CD8-positive, alpha-beta memory T cell (primary cell): ENCODE measurements at regions not wholly inside any gene's neighbourhood (a gene's known extent, or its start where the extent isn't known, plus 50 kb on each side); places are given as distances from the start of the nearest gene placed in this dataset.

ENCODE experiments used
- CTCF ChIA-PET: fragments of 350-600 bp; sonication (Branson Sonifier 250); formaldehyde crosslinking; loops from one replicate; lab custom pipeline; 2021; ENCODE audit warnings: antibody characterized with exemption; lab: Charles Lee
- POLR2A ChIA-PET: fragments of 350-600 bp; sonication (Branson Sonifier 250); formaldehyde crosslinking; loops from one replicate; lab custom pipeline; 2021; ENCODE audit warnings: antibody characterized with exemption; lab: Charles Lee
- DNase-seq, 5 donors: peaks; one replicate each; pipeline versions ENCODE4 v3.0.0 to v3.0.0-alpha.2; 2020 to 2022; ENCODE audit warnings: mixed read lengths in 1 of 5
- H3K27ac ChIP-seq: one replicate; pipeline ENCODE4 v1.7.0; 2013; ENCODE audit warnings: low read depth, mild to moderate bottlenecking, low read length, moderate library complexity
- H3K27me3 ChIP-seq: 2 replicates; pipeline ENCODE4 v1.7.0; 2013; ENCODE audit warnings: low read length, mild to moderate bottlenecking; ENCODE audit not compliant: insufficient read depth, poor library complexity, severe bottlenecking
- H3K36me3 ChIP-seq: 2 replicates; pipeline ENCODE4 v1.7.0; 2013; ENCODE audit warnings: mild to moderate bottlenecking, low read length, moderate library complexity; ENCODE audit not compliant: insufficient read depth
- H3K4me1 ChIP-seq: 2 replicates; pipeline ENCODE4 v1.7.0; 2013; ENCODE audit warnings: mild to moderate bottlenecking, low read length, moderate library complexity; ENCODE audit not compliant: insufficient read depth
- H3K4me3 ChIP-seq: 2 replicates; pipeline ENCODE4 v1.7.0; 2013; ENCODE audit warnings: mild to moderate bottlenecking, low read length
- H3K9me3 ChIP-seq: 2 replicates; pipeline ENCODE4 v1.7.0; 2013; ENCODE audit warnings: mild to moderate bottlenecking, low read length
- H3K27ac Mint-ChIP-seq, 8 donors: one replicate each; pipeline ENCODE4 v1.8.0; 2020 to 2021; ENCODE audit warnings: mixed read lengths in 8 of 8, mild to moderate bottlenecking in 6 of 8, inconsistent platforms in 3 of 8, moderate library complexity in 3 of 8
- H3K27me3 Mint-ChIP-seq, 2 donors: one replicate each; pipeline ENCODE4 v1.8.0; 2020 to 2021; ENCODE audit warnings: mixed read lengths in 2 of 2, mild to moderate bottlenecking in 1 of 2, moderate library complexity in 1 of 2
- H3K36me3 Mint-ChIP-seq, 3 donors: one replicate each; pipeline ENCODE4 v1.8.0; 2020 to 2021; ENCODE audit warnings: mixed read lengths in 3 of 3, inconsistent platforms in 1 of 3, mild to moderate bottlenecking in 1 of 3
- H3K4me1 Mint-ChIP-seq, 3 donors: one replicate each; pipeline ENCODE4 v1.8.0; 2020 to 2021; ENCODE audit warnings: mixed read lengths in 3 of 3, inconsistent platforms in 1 of 3, mild to moderate bottlenecking in 1 of 3
- H3K4me3 Mint-ChIP-seq, 7 donors: one replicate each; pipeline ENCODE4 v1.8.0; 2020 to 2021; ENCODE audit warnings: mixed read lengths in 7 of 7, mild to moderate bottlenecking in 6 of 7, moderate library complexity in 4 of 7, inconsistent platforms in 2 of 7
- H3K9me3 Mint-ChIP-seq, 5 donors: one replicate each; pipeline ENCODE4 v1.8.0; 2020 to 2022; ENCODE audit warnings: mixed read lengths in 5 of 5, mild to moderate bottlenecking in 3 of 5, moderate library complexity in 2 of 5, inconsistent platforms in 1 of 5

GRCh38 chr9:28735738-28736342, 1162.6 kb upstream of the C9orf72 start:
- Mint-ChIP-seq H3K36me3 (no peaks in the 10 kb centered on the region), H3K27me3 (no peaks in the 10 kb centered on the region)
- no peak overlapping the region for H3K27ac ChIP-seq

DNA sequence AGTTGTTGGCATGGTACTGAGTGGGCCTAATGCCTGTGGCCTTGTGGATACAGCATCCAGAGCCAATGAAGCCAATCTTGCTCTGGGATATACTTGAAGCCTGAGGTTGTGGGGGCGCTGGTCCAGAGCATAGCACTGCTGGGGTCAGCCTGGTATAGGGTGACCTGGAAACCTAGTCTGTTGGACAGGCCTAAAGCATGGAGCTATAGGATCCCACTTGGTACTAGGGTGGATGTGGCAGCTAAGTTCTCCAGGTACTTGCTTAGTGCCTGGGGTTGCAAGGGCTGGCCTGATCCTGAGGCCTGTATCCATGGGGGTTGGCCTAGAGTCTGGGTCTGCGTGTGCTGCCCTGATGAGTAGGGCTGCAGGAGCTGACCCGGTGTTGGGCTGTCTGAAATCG, 1168.2 kb upstream of the C9orf72 start:
- Histone ChIP-seq H3K4me1 (no peaks in the 10 kb centered on the region), H3K27ac (no peak overlapping the region), H3K36me3 (no peaks in the 10 kb centered on the region), H3K4me3 (no peak overlapping the region), H3K9me3 (no peaks in the 10 kb centered on the region), H3K27me3 (no peaks in the 10 kb centered on the region)
- Mint-ChIP-seq H3K4me1 (no peaks in the 10 kb centered on the region), H3K36me3 (no peaks in the 10 kb centered on the region), H3K27ac (no peak overlapping the region), H3K4me3 (no peak overlapping the region), H3K9me3 (peaks cover 13 to 38% (median 18%) of the 10 kb centered on the region in 5 donors), H3K27me3 (no peaks in the 10 kb centered on the region)
- no peak for DNase-seq
- CTCF ChIA-PET = no interaction called here
- POLR2A ChIA-PET = no interaction called here

More at GRCh38 chr9:28735738-28736342, 1162.6 kb upstream of the C9orf72 start:
- ChIA-PET POLR2A (no interaction called here), CTCF (no interaction called here)
- DNase-seq = no peak
- H3K4me1 Mint-ChIP-seq = no peaks in the 10 kb centered on the region
- Histone ChIP-seq H3K9me3 (no peaks in the 10 kb centered on the region), H3K4me3 (no peak overlapping the region), H3K36me3 (no peaks in the 10 kb centered on the region), H3K27me3 (no peaks in the 10 kb centered on the region), H3K4me1 (no peaks in the 10 kb centered on the region)
- peaks cover 0 to 19% (median 3%) of the 10 kb centered on the region in 5 donors for H3K9me3 Mint-ChIP-seq
- no peak overlapping the region for H3K27ac Mint-ChIP-seq
- H3K4me3 Mint-ChIP-seq = no peak overlapping the region

DNA sequence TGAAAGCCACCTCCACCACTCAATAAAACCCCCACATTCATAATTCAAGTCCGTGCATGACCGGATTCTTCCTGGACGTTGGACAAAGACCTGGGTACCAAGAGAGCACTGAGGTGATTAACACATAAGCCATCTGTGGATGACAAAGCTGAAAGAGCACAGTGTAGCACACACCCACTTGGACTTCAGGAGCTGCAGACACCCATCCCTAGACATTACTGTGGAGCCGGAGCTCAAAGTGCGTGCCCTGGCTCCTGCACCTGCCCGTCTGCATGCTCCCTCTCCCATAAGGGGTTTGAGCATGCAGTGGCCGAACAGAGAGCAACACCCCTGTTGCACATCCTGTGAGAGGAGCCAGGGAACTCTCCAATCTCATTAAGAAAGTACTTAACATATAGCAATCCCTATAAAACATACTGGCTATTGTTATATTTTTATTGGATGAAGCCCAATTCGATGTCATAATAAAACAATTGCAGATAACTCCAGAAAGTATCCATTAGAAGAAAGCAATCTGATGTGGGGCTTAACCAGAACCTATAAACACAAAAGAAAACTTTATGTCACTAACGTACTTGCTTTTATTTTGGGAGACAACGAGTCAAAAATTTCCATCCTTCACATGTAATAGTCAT, 1174.2 kb upstream of the C9orf72 start:
- H3K9me3 Mint-ChIP-seq = peaks cover 13 to 30% (median 22%) of the 10 kb centered on the region in 5 donors
- no peaks in the 10 kb centered on the region for H3K27me3 Mint-ChIP-seq
- Histone ChIP-seq H3K9me3 (no peaks in the 10 kb centered on the region), H3K36me3 (no peaks in the 10 kb centered on the region), H3K27ac (no peak overlapping the region), H3K27me3 (no peaks in the 10 kb centered on the region), H3K4me3 (no peak overlapping the region), H3K4me1 (no peaks in the 10 kb centered on the region)
- POLR2A ChIA-PET = no interaction called here
- no peaks in the 10 kb centered on the region for H3K36me3 Mint-ChIP-seq
- no peak overlapping the region for H3K27ac Mint-ChIP-seq
- H3K4me3 Mint-ChIP-seq = no peak overlapping the region
- no peaks in the 10 kb centered on the region for H3K4me1 Mint-ChIP-seq
- DNase-seq = no peak
- CTCF ChIA-PET = no interaction called here

GRCh38 chr9:28750136-28750535, 1176.9 kb upstream of the C9orf72 start:
- Histone ChIP-seq H3K4me3 (no peak overlapping the region), H3K4me1 (no peaks in the 10 kb centered on the region), H3K9me3 (no peaks in the 10 kb centered on the region), H3K36me3 (no peaks in the 10 kb centered on the region), H3K27me3 (no peaks in the 10 kb centered on the region), H3K27ac (no peak overlapping the region)
- Mint-ChIP-seq H3K27ac (no peak overlapping the region), H3K27me3 (no peaks in the 10 kb centered on the region), H3K36me3 (no peaks in the 10 kb centered on the region), H3K4me3 (no peak overlapping the region), H3K4me1 (no peaks in the 10 kb centered on the region), H3K9me3 (peaks cover 2 to 17% (median 8%) of the 10 kb centered on the region in 5 donors)
- ChIA-PET POLR2A (no interaction called here), CTCF (no interaction called here)
- DNase-seq = no peak

- H3K27ac Mint-ChIP-seq = no peak overlapping the region
- H3K27ac ChIP-seq = no peak overlapping the region
- no peak overlapping the region for H3K4me3 ChIP-seq
- H3K36me3 ChIP-seq = no peaks in the 10 kb centered on the region
- H3K27me3 Mint-ChIP-seq = no peaks in the 10 kb centered on the region
- H3K9me3 ChIP-seq = no peaks in the 10 kb centered on the region
- ChIA-PET CTCF (no interaction called here), POLR2A (no interaction called here)
- H3K4me1 ChIP-seq = no peaks in the 10 kb centered on the region
- H3K4me1 Mint-ChIP-seq = no peaks in the 10 kb centered on the region
- H3K36me3 Mint-ChIP-seq = no peaks in the 10 kb centered on the region
- no peak overlapping the region for H3K4me3 Mint-ChIP-seq
- DNase-seq = no peak
- H3K27me3 ChIP-seq = no peaks in the 10 kb centered on the region
- H3K9me3 Mint-ChIP-seq = peaks cover 5 to 19% (median 14%) of the 10 kb centered on the region in 5 donors
Measured at GRCh38 chr9:28758341-28758740, 1185.1 kb upstream of the C9orf72 start.

- CTCF ChIA-PET = no interaction called here
- H3K9me3 Mint-ChIP-seq = peaks cover 5 to 19% (median 11%) of the 10 kb centered on the region in 5 donors
Measured at GRCh38 chr9:28758971-28759370, 1185.7 kb upstream of the C9orf72 start.

DNA sequence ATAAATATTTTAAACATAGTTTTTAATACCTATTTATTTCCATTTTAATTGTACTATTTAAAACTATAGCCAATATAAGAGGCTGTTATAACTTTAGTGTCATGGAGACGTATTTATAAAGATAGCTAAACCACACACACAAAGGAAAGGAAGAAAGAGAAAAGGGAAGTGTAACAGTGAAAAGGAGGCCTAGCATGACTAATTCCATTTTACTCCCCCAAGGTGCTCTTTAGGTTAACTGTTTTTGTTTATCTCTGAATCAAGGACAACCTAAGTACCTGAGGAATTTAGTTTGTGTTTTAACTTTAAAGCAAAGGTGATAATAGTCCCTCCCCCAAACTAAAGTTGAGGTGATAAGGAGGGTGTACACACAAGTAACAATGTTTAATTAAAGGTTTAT, 1188.9 kb upstream of the C9orf72 start:
- POLR2A ChIA-PET = no interaction called here
- no peaks in the 10 kb centered on the region for H3K4me1 ChIP-seq
- Mint-ChIP-seq H3K27ac (no peak overlapping the region), H3K4me3 (no peak overlapping the region), H3K4me1 (no peaks in the 10 kb centered on the region), H3K27me3 (no peaks in the 10 kb centered on the region), H3K9me3 (peaks cover 4 to 19% (median 8%) of the 10 kb centered on the region in 5 donors), H3K36me3 (no peaks in the 10 kb centered on the region)
- H3K4me3 ChIP-seq = no peak overlapping the region
- DNase-seq = no peak
- H3K9me3 ChIP-seq = no peaks in the 10 kb centered on the region
- no peaks in the 10 kb centered on the region for H3K27me3 ChIP-seq
- H3K27ac ChIP-seq = no peak overlapping the region
- no peaks in the 10 kb centered on the region for H3K36me3 ChIP-seq
- CTCF ChIA-PET = no interaction called here

More at GRCh38 chr9:28758971-28759370, 1185.7 kb upstream of the C9orf72 start:
- H3K4me1 Mint-ChIP-seq = no peaks in the 10 kb centered on the region
- H3K36me3 Mint-ChIP-seq = no peaks in the 10 kb centered on the region
- H3K27me3 Mint-ChIP-seq = no peaks in the 10 kb centered on the region
- no peak overlapping the region for H3K27ac ChIP-seq
- H3K4me3 ChIP-seq = no peak overlapping the region
- H3K27me3 ChIP-seq = no peaks in the 10 kb centered on the region
- no peak overlapping the region for H3K27ac Mint-ChIP-seq
- no peaks in the 10 kb centered on the region for H3K4me1 ChIP-seq
- H3K4me3 Mint-ChIP-seq = no peak overlapping the region
- POLR2A ChIA-PET = no interaction called here
- H3K9me3 ChIP-seq = no peaks in the 10 kb centered on the region
- H3K36me3 ChIP-seq = no peaks in the 10 kb centered on the region
- no peak for DNase-seq

GRCh38 chr9:28764532-28764931, 1191.3 kb upstream of the C9orf72 start:
- H3K27ac Mint-ChIP-seq = no peak overlapping the region
- H3K36me3 Mint-ChIP-seq = no peaks in the 10 kb centered on the region
- Histone ChIP-seq H3K27ac (no peak overlapping the region), H3K4me1 (no peaks in the 10 kb centered on the region), H3K36me3 (no peaks in the 10 kb centered on the region), H3K27me3 (no peaks in the 10 kb centered on the region), H3K4me3 (no peak overlapping the region), H3K9me3 (no peaks in the 10 kb centered on the region)
- peaks cover 0 to 15% (median 4%) of the 10 kb centered on the region in 5 donors for H3K9me3 Mint-ChIP-seq
- no peak overlapping the region for H3K4me3 Mint-ChIP-seq
- no peak for DNase-seq
- ChIA-PET CTCF (no interaction called here), POLR2A (no interaction called here)
- H3K4me1 Mint-ChIP-seq = no peaks in the 10 kb centered on the region
- H3K27me3 Mint-ChIP-seq = no peaks in the 10 kb centered on the region
